ENCODE measurements at regions not wholly inside any gene's neighbourhood (a gene's known extent, or its start where the extent isn't known, plus 50 kb on each side); places are given as distances from the start of the nearest gene placed in this dataset.
A peak's percentile ranks its signal among the peaks of the same experiment; 100 is the strongest.

DNA sequence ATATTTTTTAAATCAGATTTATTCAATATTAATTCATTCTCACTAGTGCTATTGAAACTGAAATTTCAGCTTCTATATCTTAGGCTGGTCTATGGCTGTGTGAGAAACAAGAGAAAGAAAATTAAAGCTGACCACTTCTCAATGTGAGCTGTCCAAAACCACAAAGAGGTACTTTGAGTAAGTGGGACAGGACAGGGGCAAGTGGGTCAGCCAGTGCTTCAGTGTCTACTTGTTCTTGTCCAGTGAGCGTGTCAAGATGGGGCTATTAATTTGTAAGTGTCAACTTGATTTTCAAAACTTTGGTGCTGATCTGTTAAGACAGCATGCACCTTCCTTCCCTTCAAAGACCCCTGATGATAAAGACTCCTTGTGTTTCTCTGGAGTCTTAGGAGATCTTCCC is 533.9 kb downstream of the PLPP3 start:
- Histone ChIP-seq H3K4ac (ENCODE audit: low read depth, low read length) (no peak overlapping the region), H2AFZ (ENCODE audit: insufficient read depth, low read length, poor library complexity) (no peak overlapping the region), H3K4me3 (ENCODE audit: low read depth, low read length) (no peak overlapping the region), H2BK120ac (ENCODE audit: insufficient read depth, low read length, poor library complexity) (no peak overlapping the region), H4K91ac (ENCODE audit: low read depth, low read length) (no peak overlapping the region), H3K79me2 (ENCODE audit: control insufficient read depth, insufficient read depth, low read length, poor library complexity) (no peaks in the 10 kb centered on the region), H2BK5ac (ENCODE audit: low read depth, low read length, poor library complexity) (no peak overlapping the region), H2AK5ac (ENCODE audit: low read length) (no peak overlapping the region), H3K14ac (ENCODE audit: low read length) (no peak overlapping the region), H4K12ac (ENCODE audit: low read depth, low read length) (no peak overlapping the region), H4K8ac (ENCODE audit: low read depth, low read length) (no peak overlapping the region), H3K27ac (ENCODE audit: low read depth, low read length) (no peak overlapping the region), H3K27me3 (ENCODE audit: insufficient read depth, low read length) (no peaks in the 10 kb centered on the region), H3K9ac (ENCODE audit: low read length) (no peak overlapping the region), H3K79me1 (ENCODE audit: low read length) (no peaks in the 10 kb centered on the region), H3K4me1 (ENCODE audit: control insufficient read depth in 1 of 2, insufficient read depth in 2 of 2, low read length in 2 of 2) (peaks cover 0 to 3% of the 10 kb centered on the region in 2 experiments), H3K18ac (ENCODE audit: low read length) (no peak overlapping the region), H3K23ac (ENCODE audit: low read length) (no peak overlapping the region), H2BK12ac (ENCODE audit: low read length) (no peak overlapping the region), H3K9me3 (ENCODE audit: insufficient read depth, low read depth, low read length) (no peaks in the 10 kb centered on the region), H3K4me2 (ENCODE audit: low read length) (no peak overlapping the region), H3K36me3 (ENCODE audit: control insufficient read depth in 1 of 2, insufficient read depth in 2 of 2, low read length in 2 of 2) (no peaks in the 10 kb centered on the region)
- WGBS (ENCODE audit: extremely low coverage, insufficient coverage, insufficient read length), result no CpG with 5 or more reads among the region's 1 CpG
- DNase-seq, result no peak

DNA sequence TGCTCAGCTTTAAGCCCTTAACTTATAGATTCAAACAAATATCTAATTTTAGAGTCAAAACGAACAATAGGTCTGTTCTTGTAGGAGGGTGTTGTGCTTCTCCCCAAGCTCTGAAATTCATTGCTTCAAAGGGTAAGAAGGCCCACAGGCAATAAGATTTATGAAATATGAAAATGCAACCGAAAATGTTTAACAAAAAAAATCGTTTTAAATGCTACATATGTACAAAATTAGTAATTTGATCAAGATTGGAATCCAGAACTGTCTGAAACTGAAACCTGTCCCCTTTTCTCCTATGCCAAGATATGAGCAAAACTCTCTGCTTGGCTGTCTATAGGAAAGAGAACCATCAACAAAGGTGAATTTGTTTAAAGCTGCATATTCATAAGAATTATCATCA is 534.3 kb downstream of the PLPP3 start:
- H2AK5ac ChIP-seq (ENCODE audit: low read length), result no peak overlapping the region
- no peak overlapping the region for H2BK120ac ChIP-seq (ENCODE audit: insufficient read depth, low read length, poor library complexity)
- no peak overlapping the region for H3K4me2 ChIP-seq (ENCODE audit: low read length)
- H3K79me1 ChIP-seq (ENCODE audit: low read length), result peaks cover 1% of the 10 kb centered on the region
- no peak overlapping the region for H2AFZ ChIP-seq (ENCODE audit: insufficient read depth, low read length, poor library complexity)
- H3K27ac ChIP-seq (ENCODE audit: low read depth, low read length), result no peak overlapping the region
- no peak overlapping the region for H2BK12ac ChIP-seq (ENCODE audit: low read length)
- no peaks in the 10 kb centered on the region for H3K27me3 ChIP-seq (ENCODE audit: insufficient read depth, low read length)
- no peak overlapping the region for H4K8ac ChIP-seq (ENCODE audit: low read depth, low read length)
- H3K4me1 ChIP-seq (ENCODE audit: control insufficient read depth in 1 of 2, insufficient read depth in 2 of 2, low read length in 2 of 2), result peaks cover 0 to 3% of the 10 kb centered on the region in 2 experiments
- no peak overlapping the region for H2BK5ac ChIP-seq (ENCODE audit: low read depth, low read length, poor library complexity)
- no CpG with 5 or more reads among the region's 3 CpGs for WGBS (ENCODE audit: extremely low coverage, insufficient coverage, insufficient read length)
- no peaks in the 10 kb centered on the region for H3K79me2 ChIP-seq (ENCODE audit: control insufficient read depth, insufficient read depth, low read length, poor library complexity)
- H3K4ac ChIP-seq (ENCODE audit: low read depth, low read length), result no peak overlapping the region
- no peak overlapping the region for H3K14ac ChIP-seq (ENCODE audit: low read length)
- no peaks in the 10 kb centered on the region for H3K36me3 ChIP-seq (ENCODE audit: control insufficient read depth in 1 of 2, insufficient read depth in 2 of 2, low read length in 2 of 2)
- H3K9ac ChIP-seq (ENCODE audit: low read length), result no peak overlapping the region
- H3K23ac ChIP-seq (ENCODE audit: low read length), result no peak overlapping the region
- H4K12ac ChIP-seq (ENCODE audit: low read depth, low read length), result no peak overlapping the region
- DNase-seq, result no peak
- no peaks in the 10 kb centered on the region for H3K9me3 ChIP-seq (ENCODE audit: insufficient read depth, low read depth, low read length)
- H3K4me3 ChIP-seq (ENCODE audit: low read depth, low read length), result no peak overlapping the region
- no peak overlapping the region for H3K18ac ChIP-seq (ENCODE audit: low read length)
- H4K91ac ChIP-seq (ENCODE audit: low read depth, low read length), result no peak overlapping the region

DNA sequence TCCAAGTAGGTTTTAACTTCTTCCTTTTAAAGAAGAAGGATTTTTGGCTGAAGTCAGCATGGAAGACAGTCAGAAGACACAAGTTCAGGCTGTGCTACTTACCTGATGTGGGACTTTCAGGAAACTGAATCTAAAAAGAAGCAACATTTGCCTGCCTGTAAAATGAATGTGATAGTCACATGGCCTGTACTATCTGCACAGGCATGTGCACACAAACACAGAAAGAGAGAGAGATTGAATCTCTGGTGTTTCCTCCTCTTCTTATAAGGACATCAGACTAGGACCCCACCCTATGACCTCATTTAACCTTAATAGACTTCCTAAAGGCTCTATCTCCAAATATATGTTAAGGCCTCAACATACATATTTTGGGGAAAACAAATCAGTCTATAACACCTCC is 542.9 kb downstream of the PLPP3 start:
- Histone ChIP-seq H3K9me3 (ENCODE audit: insufficient read depth, low read depth, low read length) (no peaks in the 10 kb centered on the region), H3K14ac (ENCODE audit: low read length) (no peak overlapping the region), H2AFZ (ENCODE audit: insufficient read depth, low read length, poor library complexity) (no peak overlapping the region), H3K27me3 (ENCODE audit: insufficient read depth, low read length) (no peaks in the 10 kb centered on the region), H4K12ac (ENCODE audit: low read depth, low read length) (no peak overlapping the region), H3K27ac (ENCODE audit: low read depth, low read length) (no peak overlapping the region), H3K4me2 (ENCODE audit: low read length) (no peak overlapping the region), H3K79me2 (ENCODE audit: control insufficient read depth, insufficient read depth, low read length, poor library complexity) (no peaks in the 10 kb centered on the region), H3K23ac (ENCODE audit: low read length) (no peak overlapping the region), H4K8ac (ENCODE audit: low read depth, low read length) (no peak overlapping the region), H2AK5ac (ENCODE audit: low read length) (no peak overlapping the region), H3K4me1 (ENCODE audit: control insufficient read depth in 1 of 2, insufficient read depth in 2 of 2, low read length in 2 of 2) (peaks cover 0 to 9% of the 10 kb centered on the region in 2 experiments), H3K18ac (ENCODE audit: low read length) (no peak overlapping the region), H3K4ac (ENCODE audit: low read depth, low read length) (no peak overlapping the region), H4K91ac (ENCODE audit: low read depth, low read length) (no peak overlapping the region), H2BK120ac (ENCODE audit: insufficient read depth, low read length, poor library complexity) (no peak overlapping the region), H2BK12ac (ENCODE audit: low read length) (no peak overlapping the region), H3K9ac (ENCODE audit: low read length) (no peak overlapping the region), H3K4me3 (ENCODE audit: low read depth, low read length) (no peak overlapping the region), H3K79me1 (ENCODE audit: low read length) (peaks cover 13% of the 10 kb centered on the region), H3K36me3 (ENCODE audit: control insufficient read depth in 1 of 2, insufficient read depth in 2 of 2, low read length in 2 of 2) (no peaks in the 10 kb centered on the region), H2BK5ac (ENCODE audit: low read depth, low read length, poor library complexity) (no peak overlapping the region)
- no peak for DNase-seq

DNA sequence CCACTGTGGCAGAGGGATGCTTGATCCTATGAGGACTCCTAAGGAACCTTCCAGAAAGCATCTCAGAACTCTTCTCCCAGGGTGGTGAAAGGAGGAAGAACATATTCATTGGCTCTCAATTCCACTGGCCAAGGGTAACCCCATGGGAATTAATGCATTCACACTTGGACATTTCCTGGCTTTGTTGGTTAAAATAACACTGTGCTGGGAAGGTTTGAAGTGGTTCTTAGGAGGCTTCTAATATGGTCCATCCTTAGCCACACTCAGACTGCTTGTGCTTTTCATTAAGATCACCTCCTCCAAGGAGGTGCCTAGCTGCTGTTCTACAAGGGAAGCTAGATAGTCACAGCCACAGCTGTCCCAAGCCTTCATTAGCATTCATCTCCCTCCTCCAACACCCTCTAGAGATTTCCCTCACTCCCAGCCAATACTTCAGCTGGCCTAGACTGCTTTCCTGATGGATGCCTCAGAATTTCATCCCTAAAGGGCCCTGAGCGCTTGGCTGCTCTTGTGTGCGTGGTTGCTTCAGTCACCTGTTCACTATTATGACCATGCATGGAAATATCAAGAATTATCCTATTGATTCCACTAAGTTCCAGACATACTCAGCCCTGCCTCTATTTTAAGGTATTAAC is 544.4 kb downstream of the PLPP3 start:
- no peak for DNase-seq
- H3K79me1 ChIP-seq (ENCODE audit: low read length), result peaks cover 17% of the 10 kb centered on the region
- no peak overlapping the region for H3K23ac ChIP-seq (ENCODE audit: low read length)
- H3K18ac ChIP-seq (ENCODE audit: low read length), result peak overlapping the region; percentile 47
- no peaks in the 10 kb centered on the region for H3K27me3 ChIP-seq (ENCODE audit: insufficient read depth, low read length)
- no peak overlapping the region for H2AFZ ChIP-seq (ENCODE audit: insufficient read depth, low read length, poor library complexity)
- no peaks in the 10 kb centered on the region for H3K79me2 ChIP-seq (ENCODE audit: control insufficient read depth, insufficient read depth, low read length, poor library complexity)
- peak overlapping the region; percentile 46 for H2BK120ac ChIP-seq (ENCODE audit: insufficient read depth, low read length, poor library complexity)
- no CpG with 5 or more reads among the region's 2 CpGs for WGBS (ENCODE audit: extremely low coverage, insufficient coverage, insufficient read length)
- peaks cover 0 to 6% of the 10 kb centered on the region in 2 experiments for H3K4me1 ChIP-seq (ENCODE audit: control insufficient read depth in 1 of 2, insufficient read depth in 2 of 2, low read length in 2 of 2)
- H3K36me3 ChIP-seq (ENCODE audit: control insufficient read depth in 1 of 2, insufficient read depth in 2 of 2, low read length in 2 of 2), result no peaks in the 10 kb centered on the region
- H2BK12ac ChIP-seq (ENCODE audit: low read length), result peak overlapping the region; percentile 89
- no peak overlapping the region for H2BK5ac ChIP-seq (ENCODE audit: low read depth, low read length, poor library complexity)
- no peak overlapping the region for H4K91ac ChIP-seq (ENCODE audit: low read depth, low read length)
- H2AK5ac ChIP-seq (ENCODE audit: low read length), result peak overlapping the region; percentile 39
- no peak overlapping the region for H3K27ac ChIP-seq (ENCODE audit: low read depth, low read length)
- H3K9me3 ChIP-seq (ENCODE audit: insufficient read depth, low read depth, low read length), result no peaks in the 10 kb centered on the region
- H4K8ac ChIP-seq (ENCODE audit: low read depth, low read length), result no peak overlapping the region
- no peak overlapping the region for H3K4me3 ChIP-seq (ENCODE audit: low read depth, low read length)
- H3K4ac ChIP-seq (ENCODE audit: low read depth, low read length), result no peak overlapping the region
- H3K9ac ChIP-seq (ENCODE audit: low read length), result no peak overlapping the region
- H3K14ac ChIP-seq (ENCODE audit: low read length), result no peak overlapping the region
- no peak overlapping the region for H4K12ac ChIP-seq (ENCODE audit: low read depth, low read length)
- H3K4me2 ChIP-seq (ENCODE audit: low read length), result no peak overlapping the region

Measured in trophoblast cell (in vitro differentiated cells and primary cell).